SK-N-SH (cell line): ENCODE measurements at regions not wholly inside any gene's neighbourhood (a gene's known extent, or its start where the extent isn't known, plus 50 kb on each side); places are given as distances from the start of the nearest gene placed in this dataset.

Experiments
- CTCF ChIA-PET: fragments of 300-600, 350-600 bp; formaldehyde crosslinking; extraction: SDS; loops from one replicate; lab custom pipeline; 2021; lab: Yijun Ruan, JAX
- POLR2A ChIA-PET: fragments of 350-600 bp; sonication (Branson Sonifier 250); formaldehyde crosslinking; extraction: SDS; loops from one replicate; lab custom pipeline; 2020; ENCODE audit warnings: antibody characterized with exemption, inconsistent platforms; lab: Yijun Ruan, JAX
- DNase-seq: peaks from one replicate; pipeline ENCODE4 v3.0.0; 2012
- H2AFZ ChIP-seq: fragments of 200-600 bp; sonication (generic); 2 replicates; pipeline ENCODE4 v1.8.1; 2016; ENCODE audit warnings: antibody characterized with exemption, mild to moderate bottlenecking, low read depth
- H3F3A ChIP-seq: fragments of 200-600 bp; sonication (generic); replicated peaks from 2 replicates; pipeline ENCODE3; 2016; ENCODE audit warnings: antibody characterized with exemption, mild to moderate bottlenecking; ENCODE audit not compliant: insufficient read depth
- H3K27ac ChIP-seq, 2 experiments: fragments of 200-500 bp in 1 of 2; fragments of 200-600 bp in 1 of 2; sonication (Bioruptor generic) in 1 of 2; sonication (generic), shearing (Covaris generic) in 1 of 2; 2 replicates each; pipeline versions ENCODE4 v1.5.1 to v1.6.1; 2014 to 2016; ENCODE audit warnings: low read depth in 2 of 2, inconsistent platforms in 1 of 2, low read length in 1 of 2, mild to moderate bottlenecking in 1 of 2, mixed read lengths in 1 of 2
- H3K27me3 ChIP-seq: fragments of 200-600 bp; sonication (generic), shearing (Covaris generic); 2 replicates; pipeline ENCODE4 v1.6.1; 2016; ENCODE audit warnings: mixed run types; ENCODE audit not compliant: insufficient read depth
- H3K36me3 ChIP-seq, 2 experiments: fragments of 200-500 bp in 1 of 2; fragments of 200-600 bp in 1 of 2; sonication (Bioruptor generic) in 1 of 2; sonication (generic) in 1 of 2; replicated peaks in 1 of 2; 2 replicates each; pipeline versions ENCODE3 to v1.5.1; 2014 to 2016; ENCODE audit warnings: low read length in 1 of 2, mild to moderate bottlenecking in 1 of 2; ENCODE audit not compliant: insufficient read depth in 2 of 2, control insufficient read depth in 1 of 2
- H3K4me1 ChIP-seq, 2 experiments: fragments of 200-500 bp in 1 of 2; fragments of 200-600 bp in 1 of 2; sonication (Bioruptor generic) in 1 of 2; sonication (generic), shearing (Covaris generic) in 1 of 2; 2 replicates each; pipeline versions ENCODE4 v1.5.1 to v1.6.1; 2014 to 2016; ENCODE audit warnings: low read depth in 1 of 2, low read length in 1 of 2, mixed run types in 1 of 2; ENCODE audit not compliant: insufficient read depth in 2 of 2, control insufficient read depth in 1 of 2
- H3K4me2 ChIP-seq: fragments of 200-600 bp; sonication (generic), shearing (Covaris generic); 2 replicates; pipeline ENCODE4 v1.6.1; 2017; ENCODE audit warnings: mixed run types
- H3K4me3 ChIP-seq, 2 experiments: fragments of 200-500 bp in 1 of 2; fragments of 200-600 bp in 1 of 2; sonication (Bioruptor generic) in 1 of 2; sonication (generic), shearing (Covaris generic) in 1 of 2; 2 replicates each; pipeline versions ENCODE4 v1.5.1 to v1.8.1; 2014 to 2016; ENCODE audit warnings: low read depth in 2 of 2, inconsistent platforms in 1 of 2, low read length in 1 of 2, mild to moderate bottlenecking in 1 of 2, mixed read lengths in 1 of 2, moderate library complexity in 1 of 2
- H3K79me2 ChIP-seq: fragments of 200-600 bp; sonication (generic); 2 replicates; pipeline ENCODE4 v1.8.1; 2017; ENCODE audit warnings: mild to moderate bottlenecking; ENCODE audit not compliant: insufficient read depth
- H3K9ac ChIP-seq: fragments of 200-600 bp; sonication (generic); 2 replicates; pipeline ENCODE4 v1.6.1; 2017; ENCODE audit warnings: mixed run types
- H3K9me2 ChIP-seq: fragments of 200-600 bp; sonication (generic); 2 replicates; pipeline ENCODE4 v1.6.1; 2017; ENCODE audit warnings: mixed run types
- H3K9me3 ChIP-seq: fragments of 200-600 bp; sonication (generic); 2 replicates; pipeline ENCODE4 v1.6.1; 2017; ENCODE audit warnings: mixed run types, mild to moderate bottlenecking, moderate library complexity
- H4K20me1 ChIP-seq: fragments of 200-600 bp; sonication (generic); 2 replicates; pipeline ENCODE4 v1.6.1; 2017; ENCODE audit warnings: mild to moderate bottlenecking, mixed run types; ENCODE audit not compliant: insufficient read depth
- CHD2 ChIP-seq: fragments of 150-350 bp; IDR thresholded peaks from 2 replicates; pipeline ENCODE4 v1.6.1; 2018; ENCODE audit warnings: low read length; ENCODE audit not compliant: partially characterized antibody
- ELF1 ChIP-seq: IDR thresholded peaks from 2 replicates; pipeline ENCODE4 v1.4.0; 2012
- EP300 ChIP-seq, 2 experiments: IDR thresholded peaks; 2 replicates each; pipeline versions ENCODE4 v1.4.0 to v1.6.1; 2012; ENCODE audit warnings: borderline replicate concordance in 1 of 2, low read depth in 1 of 2, low read length in 1 of 2
- EZH2phosphoT487 ChIP-seq: fragments of 200-600 bp; sonication (generic); IDR thresholded peaks from 2 replicates; pipeline ENCODE4 v1.6.1; 2017; ENCODE audit warnings: low read depth, mixed run types, mild to moderate bottlenecking, antibody characterized with exemption, moderate library complexity, borderline replicate concordance
- GABPA ChIP-seq: IDR thresholded peaks from 2 replicates; pipeline ENCODE4 v1.4.0; 2012; ENCODE audit warnings: low read depth, mild to moderate bottlenecking
- JUND ChIP-seq: IDR thresholded peaks from 2 replicates; pipeline ENCODE4 v1.4.0; 2012
- MEF2A ChIP-seq: IDR thresholded peaks from 2 replicates; pipeline ENCODE4 v1.4.0; 2012; ENCODE audit warnings: low read depth, borderline replicate concordance
- NFIC ChIP-seq: IDR thresholded peaks from 2 replicates; pipeline ENCODE4 v1.4.0; 2012; ENCODE audit warnings: borderline replicate concordance
- POLR2AphosphoS5 ChIP-seq: IDR thresholded peaks from 2 replicates; pipeline ENCODE4 v1.6.1; 2012; ENCODE audit warnings: low read depth, low read length
- RAD21 ChIP-seq: IDR thresholded peaks from 2 replicates; pipeline ENCODE4 v1.6.1; 2012; ENCODE audit warnings: mild to moderate bottlenecking, low read length
- RCOR1 ChIP-seq: fragments of 150-350 bp; IDR thresholded peaks from 2 replicates; pipeline ENCODE4 v1.6.1; 2017; ENCODE audit warnings: antibody characterized with exemption, low read length
- RXRA ChIP-seq: IDR thresholded peaks from 2 replicates; pipeline ENCODE4 v1.4.0; 2012; ENCODE audit warnings: low read depth, mild to moderate bottlenecking, borderline replicate concordance
- TAF1 ChIP-seq: IDR thresholded peaks from 2 replicates; pipeline ENCODE4 v1.6.1; 2012; ENCODE audit warnings: low read depth, mild to moderate bottlenecking, low read length, moderate library complexity, borderline replicate concordance
- TCF12 ChIP-seq: IDR thresholded peaks from 2 replicates; pipeline ENCODE4 v1.4.0; 2012
- TEAD4 ChIP-seq: IDR thresholded peaks from 2 replicates; pipeline ENCODE4 v1.4.0; 2012; ENCODE audit warnings: mild to moderate bottlenecking, borderline replicate concordance; ENCODE audit not compliant: insufficient read depth
- USF1 ChIP-seq: IDR thresholded peaks from 2 replicates; pipeline ENCODE4 v1.4.0; 2012; ENCODE audit warnings: low read depth, borderline replicate concordance
- WGBS: methylation state at CpG from one replicate; pipeline ENCODE4 v1.1.6; 2017; ENCODE audit warnings: low lambda C conversion rate; 5-methylcytosine and 5-hydroxymethylcytosine counted together
- TF ChIP-seq, protein P1 (sequence below): fragments of 200-600 bp; sonication (generic); IDR thresholded peaks from 2 replicates; pipeline ENCODE4 v1.6.1; 2017; ENCODE audit warnings: antibody characterized with exemption, mild to moderate bottlenecking, moderate library complexity
- TF ChIP-seq, protein P2 (sequence below): IDR thresholded peaks from 2 replicates; pipeline ENCODE4 v1.4.0; 2012; ENCODE audit warnings: low read depth, borderline replicate concordance
- TF ChIP-seq, protein P3 (sequence below): fragments of 150-350 bp; IDR thresholded peaks from 2 replicates; pipeline ENCODE4 v1.6.1; 2016; ENCODE audit warnings: mild to moderate bottlenecking, low read depth, low read length
- TF ChIP-seq, protein P4 (sequence below): IDR thresholded peaks from 2 replicates; pipeline ENCODE4; 2012

GRCh38 chr9:32117291-32117690 lies 267.2 kb upstream of the ACO1 start (continued):
- TF ChIP-seq, protein P1, sequence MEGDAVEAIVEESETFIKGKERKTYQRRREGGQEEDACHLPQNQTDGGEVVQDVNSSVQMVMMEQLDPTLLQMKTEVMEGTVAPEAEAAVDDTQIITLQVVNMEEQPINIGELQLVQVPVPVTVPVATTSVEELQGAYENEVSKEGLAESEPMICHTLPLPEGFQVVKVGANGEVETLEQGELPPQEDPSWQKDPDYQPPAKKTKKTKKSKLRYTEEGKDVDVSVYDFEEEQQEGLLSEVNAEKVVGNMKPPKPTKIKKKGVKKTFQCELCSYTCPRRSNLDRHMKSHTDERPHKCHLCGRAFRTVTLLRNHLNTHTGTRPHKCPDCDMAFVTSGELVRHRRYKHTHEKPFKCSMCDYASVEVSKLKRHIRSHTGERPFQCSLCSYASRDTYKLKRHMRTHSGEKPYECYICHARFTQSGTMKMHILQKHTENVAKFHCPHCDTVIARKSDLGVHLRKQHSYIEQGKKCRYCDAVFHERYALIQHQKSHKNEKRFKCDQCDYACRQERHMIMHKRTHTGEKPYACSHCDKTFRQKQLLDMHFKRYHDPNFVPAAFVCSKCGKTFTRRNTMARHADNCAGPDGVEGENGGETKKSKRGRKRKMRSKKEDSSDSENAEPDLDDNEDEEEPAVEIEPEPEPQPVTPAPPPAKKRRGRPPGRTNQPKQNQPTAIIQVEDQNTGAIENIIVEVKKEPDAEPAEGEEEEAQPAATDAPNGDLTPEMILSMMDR = no peak
- TF ChIP-seq GABPA = no peak
- TF ChIP-seq TCF12 = no peak
- TF ChIP-seq JUND = no peak
- TF ChIP-seq MEF2A = no peak
- no peak for TF ChIP-seq ELF1
- TF ChIP-seq, protein P2, sequence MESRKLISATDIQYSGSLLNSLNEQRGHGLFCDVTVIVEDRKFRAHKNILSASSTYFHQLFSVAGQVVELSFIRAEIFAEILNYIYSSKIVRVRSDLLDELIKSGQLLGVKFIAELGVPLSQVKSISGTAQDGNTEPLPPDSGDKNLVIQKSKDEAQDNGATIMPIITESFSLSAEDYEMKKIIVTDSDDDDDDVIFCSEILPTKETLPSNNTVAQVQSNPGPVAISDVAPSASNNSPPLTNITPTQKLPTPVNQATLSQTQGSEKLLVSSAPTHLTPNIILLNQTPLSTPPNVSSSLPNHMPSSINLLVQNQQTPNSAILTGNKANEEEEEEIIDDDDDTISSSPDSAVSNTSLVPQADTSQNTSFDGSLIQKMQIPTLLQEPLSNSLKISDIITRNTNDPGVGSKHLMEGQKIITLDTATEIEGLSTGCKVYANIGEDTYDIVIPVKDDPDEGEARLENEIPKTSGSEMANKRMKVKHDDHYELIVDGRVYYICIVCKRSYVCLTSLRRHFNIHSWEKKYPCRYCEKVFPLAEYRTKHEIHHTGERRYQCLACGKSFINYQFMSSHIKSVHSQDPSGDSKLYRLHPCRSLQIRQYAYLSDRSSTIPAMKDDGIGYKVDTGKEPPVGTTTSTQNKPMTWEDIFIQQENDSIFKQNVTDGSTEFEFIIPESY = no peak
- no peak for TF ChIP-seq NFIC
- TF ChIP-seq POLR2AphosphoS5 = no peak
- TF ChIP-seq RXRA = no peak
- TF ChIP-seq EZH2phosphoT487 = no peak
- TF ChIP-seq, protein P3, sequence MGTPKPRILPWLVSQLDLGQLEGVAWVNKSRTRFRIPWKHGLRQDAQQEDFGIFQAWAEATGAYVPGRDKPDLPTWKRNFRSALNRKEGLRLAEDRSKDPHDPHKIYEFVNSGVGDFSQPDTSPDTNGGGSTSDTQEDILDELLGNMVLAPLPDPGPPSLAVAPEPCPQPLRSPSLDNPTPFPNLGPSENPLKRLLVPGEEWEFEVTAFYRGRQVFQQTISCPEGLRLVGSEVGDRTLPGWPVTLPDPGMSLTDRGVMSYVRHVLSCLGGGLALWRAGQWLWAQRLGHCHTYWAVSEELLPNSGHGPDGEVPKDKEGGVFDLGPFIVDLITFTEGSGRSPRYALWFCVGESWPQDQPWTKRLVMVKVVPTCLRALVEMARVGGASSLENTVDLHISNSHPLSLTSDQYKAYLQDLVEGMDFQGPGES = no peak
- TF ChIP-seq, all 33 proteins: peak for 0

- Histone ChIP-seq H3F3A (no peaks in the 10 kb centered on the region), H3K27ac (no peak overlapping the region), H3K36me3 (no peaks in the 10 kb centered on the region), H3K4me2 (no peak overlapping the region), H3K4me3 (no peak overlapping the region), H4K20me1 (no peaks in the 10 kb centered on the region), H3K9ac (no peak overlapping the region), H3K27me3 (no peaks in the 10 kb centered on the region), H2AFZ (no peak overlapping the region), H3K9me2 (no peaks in the 10 kb centered on the region), H3K79me2 (no peaks in the 10 kb centered on the region), H3K4me1 (no peaks in the 10 kb centered on the region), H3K9me3 (no peaks in the 10 kb centered on the region)
- 33% methylated on average over 1 of the region's 3 CpGs for WGBS
- DNase-seq = no peak
- ChIA-PET CTCF (no interaction called here), POLR2A (no interaction called here)
- TF ChIP-seq TAF1 = no peak
- TF ChIP-seq, protein P3 = no peak
- TF ChIP-seq EZH2phosphoT487 = no peak
- TF ChIP-seq MEF2A = no peak
- no peak for TF ChIP-seq JUND
- TF ChIP-seq, protein P4, sequence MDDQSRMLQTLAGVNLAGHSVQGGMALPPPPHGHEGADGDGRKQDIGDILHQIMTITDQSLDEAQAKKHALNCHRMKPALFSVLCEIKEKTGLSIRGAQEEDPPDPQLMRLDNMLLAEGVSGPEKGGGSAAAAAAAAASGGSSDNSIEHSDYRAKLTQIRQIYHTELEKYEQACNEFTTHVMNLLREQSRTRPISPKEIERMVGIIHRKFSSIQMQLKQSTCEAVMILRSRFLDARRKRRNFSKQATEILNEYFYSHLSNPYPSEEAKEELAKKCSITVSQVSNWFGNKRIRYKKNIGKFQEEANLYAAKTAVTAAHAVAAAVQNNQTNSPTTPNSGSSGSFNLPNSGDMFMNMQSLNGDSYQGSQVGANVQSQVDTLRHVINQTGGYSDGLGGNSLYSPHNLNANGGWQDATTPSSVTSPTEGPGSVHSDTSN = no peak
- TF ChIP-seq GABPA = no peak
- TF ChIP-seq TEAD4 = no peak
- TF ChIP-seq, protein P1 = no peak
- no peak for TF ChIP-seq ELF1
- TF ChIP-seq CHD2 = no peak
- TF ChIP-seq EP300 (IDR thresholded peaks at IDR 0.05; ENCODE audit: borderline replicate concordance in 1 of 2, low read depth in 1 of 2, low read length in 1 of 2) = no peak
- no peak for TF ChIP-seq RAD21
- no peak for TF ChIP-seq USF1
- no peak for TF ChIP-seq POLR2AphosphoS5
- TF ChIP-seq RCOR1 = no peak
These were observed 255.9 kb upstream of the ACO1 start for GRCh38 chr9:32128546-32128945.
